22Rv1 (cell line): ENCODE measurements at regions not wholly inside any gene's neighbourhood (a gene's known extent, or its start where the extent isn't known, plus 50 kb on each side); places are given as distances from the start of the nearest gene placed in this dataset.

Source experiments
- H3K27ac ChIP-seq: fragments of 450-650 bp; 2 replicates; pipeline ENCODE4 v1.5.1; 2017
- CTCF ChIP-seq: fragments of 450-650 bp; IDR thresholded peaks from 2 replicates; pipeline ENCODE4 v1.5.1; 2017; ENCODE audit warnings: mild to moderate bottlenecking
- ZFX ChIP-seq: fragments of 450-650 bp; IDR thresholded peaks from 2 replicates; pipeline ENCODE4 v1.6.1; 2017; ENCODE audit warnings: antibody characterized with exemption, borderline replicate concordance

GRCh38 chr13:73939603-73940002 is 194.6 kb downstream of the KLF12 start:
- no peak overlapping the region for H3K27ac ChIP-seq
- TF ChIP-seq ZFX (no peak), CTCF (no peak)

DNA sequence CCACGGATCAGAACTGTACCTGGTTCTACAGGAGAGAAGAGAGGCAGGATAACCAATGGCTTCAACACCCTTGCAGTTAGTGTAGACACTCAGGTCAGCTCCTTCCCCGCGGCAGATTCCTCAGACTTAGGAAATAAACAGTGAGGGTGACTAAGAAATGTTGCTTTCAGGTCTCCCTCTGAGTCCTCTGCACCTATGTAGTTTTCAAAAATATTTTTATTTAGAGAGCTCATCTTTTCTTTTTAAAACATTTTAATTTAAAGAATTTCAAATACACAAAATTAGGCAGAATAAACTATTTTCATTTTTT is 195.2 kb downstream of the KLF12 start:
- H3K27ac ChIP-seq = no peak overlapping the region

GRCh38 chr13:73938372-73939070 is 195.7 kb downstream of the KLF12 start:
- no peak overlapping the region for H3K27ac ChIP-seq
- TF ChIP-seq CTCF = no peak

More for the DNA sequence above, 195.2 kb downstream of the KLF12 start:
- TF ChIP-seq ZFX = no peak
- TF ChIP-seq CTCF = no peak

DNA sequence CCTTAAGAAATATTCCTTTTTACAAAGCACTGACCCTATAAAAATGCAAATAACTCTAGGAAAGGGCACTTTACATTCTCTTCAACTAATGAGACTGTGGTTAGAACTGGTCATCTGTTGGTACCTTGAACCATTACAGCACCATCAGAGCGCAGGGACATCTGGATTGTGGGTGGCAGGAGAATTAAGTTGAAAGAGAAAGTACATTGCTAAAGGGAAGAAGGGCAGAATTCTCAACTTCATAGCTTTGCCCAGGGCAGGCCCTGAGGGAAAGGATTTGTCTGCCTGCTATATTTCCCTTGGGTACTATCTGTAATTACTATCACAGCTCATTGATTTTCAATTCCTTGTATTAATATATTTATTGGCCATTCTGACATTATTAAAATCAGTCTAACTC is 196.8 kb downstream of the KLF12 start:
- H3K27ac ChIP-seq = no peak overlapping the region
- no peak for TF ChIP-seq ZFX
- TF ChIP-seq CTCF = no peak

DNA sequence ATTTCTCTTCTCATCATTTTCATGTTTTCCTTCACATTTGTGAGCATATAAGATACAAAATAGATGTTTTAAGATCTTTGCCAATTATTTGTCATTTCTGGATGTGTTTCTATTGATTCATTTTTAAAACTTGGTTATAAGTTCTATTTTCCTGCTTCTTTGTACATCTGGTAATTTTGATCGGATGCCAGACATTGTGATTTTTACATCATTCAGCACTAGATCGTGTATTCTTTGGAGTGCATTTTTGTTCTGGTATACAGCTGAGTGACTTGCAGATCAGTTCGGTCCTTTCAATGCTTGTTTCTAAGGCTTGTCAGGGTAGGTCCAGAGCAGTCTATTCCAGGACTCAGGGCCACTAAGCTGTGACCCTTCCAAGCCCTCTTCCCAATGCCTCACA is 198.2 kb downstream of the KLF12 start:
- TF ChIP-seq CTCF = no peak
- TF ChIP-seq ZFX = no peak

GRCh38 chr13:73934771-73935170 is 199.4 kb downstream of the KLF12 start:
- TF ChIP-seq ZFX = no peak
- no peak for TF ChIP-seq CTCF
- no peak overlapping the region for H3K27ac ChIP-seq

More for the DNA sequence above, 198.2 kb downstream of the KLF12 start:
- no peak overlapping the region for H3K27ac ChIP-seq

DNA sequence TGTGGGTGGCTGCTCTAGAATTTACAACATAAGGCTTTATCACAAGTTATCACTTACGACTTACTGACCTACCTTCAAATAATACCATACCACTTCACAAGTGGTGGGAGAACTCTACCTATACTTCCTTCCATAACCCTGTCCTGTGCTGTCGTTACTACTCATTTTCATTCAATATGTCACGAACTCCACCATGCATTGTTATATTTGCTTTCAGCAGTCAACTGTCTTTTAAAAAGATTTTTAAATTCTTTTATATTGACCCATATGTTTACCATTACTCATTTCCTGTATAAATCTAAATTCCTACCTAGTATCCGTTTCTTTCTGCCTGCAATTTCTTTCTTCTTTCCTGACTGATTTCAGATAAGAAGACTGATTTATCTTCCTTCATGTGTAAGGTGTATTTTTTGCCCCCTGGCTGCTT is 200.0 kb downstream of the KLF12 start:
- TF ChIP-seq ZFX (no peak), CTCF (no peak)
- no peak overlapping the region for H3K27ac ChIP-seq
